ENCODE measurements at regions not wholly inside any gene's neighbourhood (a gene's known extent, or its start where the extent isn't known, plus 50 kb on each side); places are given as distances from the start of the nearest gene placed in this dataset.
A peak's percentile ranks its signal among the peaks of the same experiment; 100 is the strongest.
"Not testable (repeated sequence)": the region's sequence is repeated elsewhere in the genome, so short reads cannot be mapped to it uniquely, and the experiment has no call there.

DNA sequence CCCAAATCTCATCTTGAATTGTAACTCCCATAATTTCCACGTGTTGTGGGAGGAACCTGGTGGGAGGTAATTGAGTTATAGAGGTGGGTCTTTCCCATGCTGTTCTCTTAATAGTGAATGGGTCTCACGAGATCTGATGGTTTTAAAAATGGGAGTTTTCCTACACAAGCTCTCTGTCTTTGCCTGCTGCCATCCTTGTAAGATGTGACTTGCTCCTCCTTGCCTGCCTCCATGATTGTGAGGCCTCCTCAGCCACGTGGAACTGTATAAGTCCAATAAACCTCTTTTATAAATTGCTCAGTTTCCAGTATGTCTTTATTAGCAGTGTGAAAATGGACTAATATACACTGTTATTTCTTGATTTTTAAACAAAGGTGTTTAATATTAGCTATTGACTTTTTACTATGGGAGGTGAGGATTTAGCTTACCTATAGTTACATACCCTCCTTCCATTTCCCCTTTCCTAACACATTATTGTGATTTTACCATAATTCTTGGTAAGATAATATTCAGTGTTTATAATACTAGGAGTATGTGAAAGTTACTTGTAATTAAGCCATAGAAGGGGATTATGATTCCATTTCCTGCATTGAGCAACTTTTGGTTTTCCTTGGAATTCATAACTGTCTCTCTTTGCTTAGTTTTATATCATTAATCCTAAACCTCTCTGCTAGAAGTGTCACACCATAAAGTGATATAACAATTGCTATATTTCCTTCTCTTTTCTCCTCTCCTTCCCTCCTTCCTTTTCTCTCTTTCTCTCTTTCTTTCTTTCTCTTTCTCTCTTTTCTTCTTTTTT, 151.0 kb upstream of the KRAS start:
- no peak for DNase-seq (ENCODE audit: extremely low read depth, insufficient read length)
- Histone ChIP-seq H3K4me3 (replicated peaks; ENCODE audit: low read depth, low read length) (no peak overlapping the region), H3K27me3 (replicated peaks; ENCODE audit: control insufficient read depth, insufficient read depth, low read length) (no peaks in the 10 kb centered on the region), H3K36me3 (ENCODE audit: control insufficient read depth, insufficient read depth, low read length) (no peaks in the 10 kb centered on the region)
- no peak for TF ChIP-seq CTCF (IDR thresholded peaks at IDR 0.05; ENCODE audit: insufficient read depth, low read length, poor library complexity, severe bottlenecking)

- Histone ChIP-seq H3K36me3 (ENCODE audit: control insufficient read depth, insufficient read depth, low read length) (no peaks in the 10 kb centered on the region), H3K4me3 (replicated peaks; ENCODE audit: low read depth, low read length) (no peak overlapping the region), H3K27me3 (replicated peaks; ENCODE audit: control insufficient read depth, insufficient read depth, low read length) (no peaks in the 10 kb centered on the region)
- TF ChIP-seq CTCF (IDR thresholded peaks at IDR 0.05; ENCODE audit: insufficient read depth, low read length, poor library complexity, severe bottlenecking): no peak
- DNase-seq (ENCODE audit: extremely low read depth, insufficient read length): no peak
Measured at GRCh38 chr12:25397001-25397400, 146.3 kb upstream of the KRAS start.

DNA sequence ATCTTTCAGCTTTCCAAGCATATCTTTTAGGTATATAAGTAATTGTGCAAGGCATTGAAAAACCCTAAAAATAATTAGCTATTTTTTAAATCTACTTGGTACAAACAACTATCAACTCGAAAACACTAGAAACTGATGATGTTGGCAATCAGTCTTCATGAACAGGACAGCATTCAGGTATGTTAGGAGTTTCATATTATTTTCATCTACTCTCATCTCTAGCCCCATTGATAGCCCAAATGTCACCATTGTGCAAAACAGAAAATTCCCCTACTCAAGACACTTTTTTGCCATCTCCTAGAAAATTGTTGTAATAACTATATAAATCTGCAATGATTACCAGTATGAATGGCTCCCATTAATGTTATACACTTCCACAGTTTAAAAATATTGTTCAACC, 144.5 kb upstream of the KRAS start:
- no peaks in the 10 kb centered on the region for H3K27me3 ChIP-seq (replicated peaks; ENCODE audit: control insufficient read depth, insufficient read depth, low read length)
- no peak for TF ChIP-seq CTCF (IDR thresholded peaks at IDR 0.05; ENCODE audit: insufficient read depth, low read length, poor library complexity, severe bottlenecking)
- no peak for DNase-seq (ENCODE audit: extremely low read depth, insufficient read length)

DNA sequence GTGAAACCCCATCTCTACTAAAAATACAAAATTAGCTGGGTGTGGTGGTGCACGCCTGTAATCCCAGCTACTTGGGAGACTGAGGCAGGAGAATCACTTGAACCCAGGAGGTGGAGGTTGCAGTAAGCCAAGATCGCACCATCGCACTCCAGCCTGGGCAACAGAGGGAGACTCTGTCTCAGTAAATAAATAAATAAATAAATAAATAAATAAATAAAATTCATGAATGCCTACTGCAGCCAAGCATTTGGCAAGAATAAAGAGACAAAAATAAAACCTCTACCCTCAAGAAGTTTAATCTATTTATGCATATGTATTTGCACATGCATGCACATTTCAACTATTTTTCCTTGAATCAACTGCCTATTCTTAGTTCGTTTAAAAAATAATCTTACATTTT, 144.0 kb upstream of the KRAS start:
- not testable (repeated sequence) for DNase-seq (ENCODE audit: extremely low read depth, insufficient read length); H3K36me3 ChIP-seq (ENCODE audit: control insufficient read depth, insufficient read depth, low read length); H3K27me3 ChIP-seq (replicated peaks; ENCODE audit: control insufficient read depth, insufficient read depth, low read length); H3K4me3 ChIP-seq (replicated peaks; ENCODE audit: low read depth, low read length)

More for the DNA sequence above, 144.5 kb upstream of the KRAS start:
- no peaks in the 10 kb centered on the region for H3K36me3 ChIP-seq (ENCODE audit: control insufficient read depth, insufficient read depth, low read length)
- no peak overlapping the region for H3K4me3 ChIP-seq (replicated peaks; ENCODE audit: low read depth, low read length)

DNA sequence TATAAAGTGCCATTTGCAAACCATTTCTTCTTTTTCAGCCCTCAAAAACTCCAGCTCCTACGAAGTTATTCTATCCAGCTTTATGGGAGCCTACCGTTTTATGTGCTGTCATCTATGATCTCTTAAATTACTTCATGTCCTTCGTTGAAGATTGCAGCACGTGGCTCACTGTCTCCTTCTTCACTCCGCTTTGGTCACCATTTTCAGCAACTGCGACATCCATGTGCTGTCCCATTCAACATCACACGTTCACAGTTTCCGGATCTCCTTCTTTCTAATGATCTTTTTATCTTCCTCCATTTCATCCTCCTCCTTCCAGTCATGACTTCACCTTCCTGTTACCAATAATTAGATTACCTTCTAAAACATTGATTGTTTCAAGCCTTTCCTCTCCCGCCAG, 143.3 kb upstream of the KRAS start:
- no peak for DNase-seq (ENCODE audit: extremely low read depth, insufficient read length)
- Histone ChIP-seq H3K4me3 (replicated peaks; ENCODE audit: low read depth, low read length) (no peak overlapping the region), H3K27me3 (replicated peaks; ENCODE audit: control insufficient read depth, insufficient read depth, low read length) (no peaks in the 10 kb centered on the region), H3K36me3 (ENCODE audit: control insufficient read depth, insufficient read depth, low read length) (no peaks in the 10 kb centered on the region)
- no peak for TF ChIP-seq CTCF (IDR thresholded peaks at IDR 0.05; ENCODE audit: insufficient read depth, low read length, poor library complexity, severe bottlenecking)

GRCh38 chr12:25391346-25391745, 140.6 kb upstream of the KRAS start:
- H3K36me3 ChIP-seq (ENCODE audit: control insufficient read depth, insufficient read depth, low read length); H3K4me3 ChIP-seq (replicated peaks; ENCODE audit: low read depth, low read length); DNase-seq (ENCODE audit: extremely low read depth, insufficient read length): not testable (repeated sequence)

DNA sequence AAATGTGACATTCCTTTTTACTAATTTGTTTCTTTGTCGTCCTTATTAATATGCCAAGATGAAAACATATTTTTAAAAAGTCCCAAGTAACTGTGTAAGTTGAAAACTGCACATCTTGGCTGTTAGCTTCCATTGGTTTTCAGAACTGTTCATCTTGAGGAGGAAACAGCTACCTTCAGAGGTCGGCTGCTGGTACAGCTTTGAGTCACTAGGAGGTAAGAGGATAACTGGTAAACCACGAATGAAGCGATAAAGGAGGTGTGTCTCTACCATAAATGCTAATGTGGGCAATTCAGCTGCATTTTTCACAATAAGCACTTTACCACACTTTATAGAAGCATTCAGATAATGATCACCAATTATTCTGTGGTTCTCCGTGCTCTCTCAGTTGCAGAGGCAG, 137.5 kb upstream of the KRAS start:
- TF ChIP-seq CTCF (IDR thresholded peaks at IDR 0.05; ENCODE audit: insufficient read depth, low read length, poor library complexity, severe bottlenecking): no peak
- Histone ChIP-seq H3K36me3 (ENCODE audit: control insufficient read depth, insufficient read depth, low read length) (no peaks in the 10 kb centered on the region), H3K4me3 (replicated peaks; ENCODE audit: low read depth, low read length) (no peak overlapping the region), H3K27me3 (replicated peaks; ENCODE audit: control insufficient read depth, insufficient read depth, low read length) (no peaks in the 10 kb centered on the region)
- peak; percentile 15 for DNase-seq (ENCODE audit: extremely low read depth, insufficient read length)

More at GRCh38 chr12:25391346-25391745, 140.6 kb upstream of the KRAS start:
- H3K27me3 ChIP-seq (replicated peaks; ENCODE audit: control insufficient read depth, insufficient read depth, low read length): not testable (repeated sequence)
